Osteoblast (primary cell): ENCODE measurements at regions not wholly inside any gene's neighbourhood (a gene's known extent, or its start where the extent isn't known, plus 50 kb on each side); places are given as distances from the start of the nearest gene placed in this dataset.

Source experiments
- DNase-seq: peaks from one replicate; pipeline ENCODE4 v3.0.0; 2011; ENCODE audit warnings: low spot score, mixed read lengths; ENCODE audit not compliant: insufficient read length; ENCODE audit errors: missing footprints
- H2AFZ ChIP-seq: 2 replicates; pipeline ENCODE4 v1.6.0; 2011; ENCODE audit warnings: mild to moderate bottlenecking, low read length
- H3K27ac ChIP-seq: 2 replicates; pipeline ENCODE4 v1.5.1; 2011; ENCODE audit warnings: mild to moderate bottlenecking, low read depth, low read length, moderate library complexity
- H3K27me3 ChIP-seq: 2 replicates; pipeline ENCODE4 v1.6.0; 2012; ENCODE audit warnings: mild to moderate bottlenecking, control low read depth, inconsistent platforms, low read length, moderate library complexity; ENCODE audit not compliant: insufficient read depth
- H3K36me3 ChIP-seq: 2 replicates; pipeline ENCODE4 v1.5.1; 2011; ENCODE audit warnings: mild to moderate bottlenecking, low read length, control low read depth, moderate library complexity; ENCODE audit not compliant: insufficient read depth
- H3K4me1 ChIP-seq: 2 replicates; pipeline ENCODE4 v1.5.1; 2011; ENCODE audit warnings: mild to moderate bottlenecking, low read length, control low read depth, moderate library complexity; ENCODE audit not compliant: insufficient read depth
- H3K4me2 ChIP-seq: 2 replicates; pipeline ENCODE4 v1.6.0; 2011; ENCODE audit warnings: mild to moderate bottlenecking, low read length; ENCODE audit not compliant: insufficient read depth
- H3K4me3 ChIP-seq: fragments of 200-600 bp; sonication (generic); 3 replicates; pipeline ENCODE4 v1.5.1; 2012; ENCODE audit warnings: mild to moderate bottlenecking, low read length, inconsistent platforms; ENCODE audit not compliant: insufficient read depth
- H3K79me2 ChIP-seq: 2 replicates; pipeline ENCODE4 v1.6.0; 2012; ENCODE audit warnings: mild to moderate bottlenecking, low read length, control low read depth, inconsistent platforms; ENCODE audit not compliant: insufficient read depth
- H3K9me3 ChIP-seq: 2 replicates; pipeline ENCODE4 v1.5.1; 2011; ENCODE audit warnings: low read depth, low read length, control low read depth
- H4K20me1 ChIP-seq: 2 replicates; pipeline ENCODE4 v1.6.0; 2012; ENCODE audit warnings: mild to moderate bottlenecking, low read length, control low read depth; ENCODE audit not compliant: insufficient read depth
- TF ChIP-seq, protein P1 (sequence below): IDR thresholded peaks from 2 replicates; pipeline ENCODE4 v1.5.1; 2011; ENCODE audit warnings: mild to moderate bottlenecking, low read depth, low read length, moderate library complexity; ENCODE audit errors: extremely low read depth

DNA sequence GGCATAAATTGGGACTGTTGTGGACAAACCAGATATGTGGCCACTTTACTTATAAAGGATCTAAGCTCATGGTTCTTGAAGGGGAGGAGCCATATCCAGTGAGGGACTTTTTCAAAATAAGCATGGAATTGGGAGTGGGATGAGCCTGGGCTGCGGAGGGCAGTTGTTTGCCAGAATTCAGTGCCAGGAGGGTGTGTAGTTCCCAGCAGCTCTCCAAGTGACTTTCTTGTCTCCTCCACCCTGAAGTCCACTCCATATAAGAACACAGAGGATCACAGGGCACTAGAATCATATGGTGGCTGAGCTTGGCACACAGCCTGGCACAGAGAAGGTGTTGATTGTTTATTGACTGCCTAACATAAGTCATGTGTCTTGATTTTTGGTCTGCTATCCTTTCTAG, 121.1 kb downstream of the CAVIN4 start:
- H3K27me3 ChIP-seq = no peaks in the 10 kb centered on the region
- no peaks in the 10 kb centered on the region for H3K36me3 ChIP-seq
- H3K79me2 ChIP-seq = no peaks in the 10 kb centered on the region
- H3K27ac ChIP-seq = no peak overlapping the region
- TF ChIP-seq, protein P1, sequence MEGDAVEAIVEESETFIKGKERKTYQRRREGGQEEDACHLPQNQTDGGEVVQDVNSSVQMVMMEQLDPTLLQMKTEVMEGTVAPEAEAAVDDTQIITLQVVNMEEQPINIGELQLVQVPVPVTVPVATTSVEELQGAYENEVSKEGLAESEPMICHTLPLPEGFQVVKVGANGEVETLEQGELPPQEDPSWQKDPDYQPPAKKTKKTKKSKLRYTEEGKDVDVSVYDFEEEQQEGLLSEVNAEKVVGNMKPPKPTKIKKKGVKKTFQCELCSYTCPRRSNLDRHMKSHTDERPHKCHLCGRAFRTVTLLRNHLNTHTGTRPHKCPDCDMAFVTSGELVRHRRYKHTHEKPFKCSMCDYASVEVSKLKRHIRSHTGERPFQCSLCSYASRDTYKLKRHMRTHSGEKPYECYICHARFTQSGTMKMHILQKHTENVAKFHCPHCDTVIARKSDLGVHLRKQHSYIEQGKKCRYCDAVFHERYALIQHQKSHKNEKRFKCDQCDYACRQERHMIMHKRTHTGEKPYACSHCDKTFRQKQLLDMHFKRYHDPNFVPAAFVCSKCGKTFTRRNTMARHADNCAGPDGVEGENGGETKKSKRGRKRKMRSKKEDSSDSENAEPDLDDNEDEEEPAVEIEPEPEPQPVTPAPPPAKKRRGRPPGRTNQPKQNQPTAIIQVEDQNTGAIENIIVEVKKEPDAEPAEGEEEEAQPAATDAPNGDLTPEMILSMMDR = no peak
- H3K4me1 ChIP-seq = no peaks in the 10 kb centered on the region
- H4K20me1 ChIP-seq = no peaks in the 10 kb centered on the region
- no peaks in the 10 kb centered on the region for H3K9me3 ChIP-seq
- no peak overlapping the region for H2AFZ ChIP-seq
- H3K4me2 ChIP-seq = no peak overlapping the region
- DNase-seq = no peak
- no peak overlapping the region for H3K4me3 ChIP-seq

- no peak overlapping the region for H3K4me3 ChIP-seq
- no peak for DNase-seq
- no peak overlapping the region for H3K27ac ChIP-seq
- H3K79me2 ChIP-seq = no peaks in the 10 kb centered on the region
- no peak overlapping the region for H2AFZ ChIP-seq
- no peaks in the 10 kb centered on the region for H3K27me3 ChIP-seq
- TF ChIP-seq, protein P1 = no peak
- no peak overlapping the region for H3K4me2 ChIP-seq
- no peaks in the 10 kb centered on the region for H3K36me3 ChIP-seq
- no peaks in the 10 kb centered on the region for H4K20me1 ChIP-seq
- H3K4me1 ChIP-seq = no peaks in the 10 kb centered on the region
- no peaks in the 10 kb centered on the region for H3K9me3 ChIP-seq
Observed at GRCh38 chr9:100699668-100700067, 121.8 kb downstream of the CAVIN4 start.

DNA sequence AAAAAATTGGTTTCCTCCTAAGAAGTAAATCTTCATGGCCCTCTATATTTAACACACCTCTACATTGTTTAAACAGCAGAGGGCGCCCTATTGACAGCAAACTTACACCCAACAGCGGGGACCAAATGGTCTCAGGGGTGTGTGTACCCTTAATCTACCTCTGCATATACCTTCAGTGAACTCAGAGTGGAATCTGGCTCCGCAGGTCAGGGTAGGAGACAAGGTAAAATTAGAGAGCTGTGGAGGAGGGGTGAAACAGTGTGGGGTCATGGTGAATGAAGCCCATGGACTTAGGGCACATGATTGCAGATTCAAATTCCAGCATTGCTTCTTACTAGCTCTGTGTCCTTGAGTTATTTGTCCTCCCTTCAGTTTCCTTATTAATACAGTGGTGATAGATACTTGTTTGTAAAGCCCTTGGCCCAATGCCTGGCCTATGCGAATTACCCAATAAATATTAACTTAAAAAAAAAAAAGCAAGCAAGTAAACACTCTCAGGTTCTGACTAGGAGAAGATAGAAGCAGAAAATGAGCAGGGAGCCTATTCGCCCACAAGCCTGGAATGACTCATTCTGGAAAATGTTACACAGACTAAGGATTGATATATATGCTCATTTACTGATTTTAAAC, 122.9 kb downstream of the CAVIN4 start:
- Histone ChIP-seq H3K79me2 (no peaks in the 10 kb centered on the region), H3K4me3 (no peak overlapping the region), H4K20me1 (no peaks in the 10 kb centered on the region), H3K27ac (no peak overlapping the region), H3K9me3 (no peaks in the 10 kb centered on the region), H3K27me3 (no peaks in the 10 kb centered on the region), H3K4me2 (no peak overlapping the region), H3K36me3 (no peaks in the 10 kb centered on the region), H2AFZ (no peak overlapping the region), H3K4me1 (no peaks in the 10 kb centered on the region)
- TF ChIP-seq, protein P1 = peak; percentile 39
- no peak for DNase-seq

DNA sequence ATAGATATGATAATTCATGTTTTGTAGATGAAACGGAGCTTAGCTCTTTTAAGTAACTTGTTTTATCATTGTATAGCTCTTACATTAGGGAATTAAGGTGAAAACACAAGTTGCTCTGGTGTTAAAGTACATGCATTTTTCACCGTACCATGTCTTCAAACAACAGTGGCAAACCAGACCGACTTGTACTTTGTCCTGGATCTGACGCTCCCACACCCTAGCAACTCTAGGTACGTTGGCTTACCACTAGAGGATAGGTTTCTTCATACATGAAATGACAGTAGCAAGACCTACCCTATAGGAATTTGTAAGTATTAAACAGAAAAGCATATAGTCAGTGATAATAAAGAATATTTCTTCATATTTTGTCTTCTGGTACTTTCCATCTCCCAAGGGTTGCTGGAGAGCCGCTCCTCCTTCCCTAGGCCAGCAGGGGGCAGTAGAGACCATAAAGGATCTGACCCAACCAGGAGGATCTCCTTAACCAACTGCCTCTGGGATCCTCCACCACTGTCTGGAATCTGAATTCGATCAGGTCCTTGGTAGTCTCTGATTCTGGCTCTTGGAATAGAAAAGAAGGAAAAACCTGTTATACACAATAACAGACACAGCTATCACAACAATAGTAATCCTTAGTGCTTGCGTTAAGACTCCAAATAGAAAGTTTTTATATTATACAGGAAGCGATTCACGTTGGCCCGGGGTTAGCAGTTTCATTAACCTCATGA, 136.7 kb downstream of the CAVIN4 start:
- DNase-seq = peak; percentile 85
- TF ChIP-seq, protein P1 = peak; percentile 89
- no peak overlapping the region for H2AFZ ChIP-seq
- no peak overlapping the region for H3K27ac ChIP-seq
- peak overlapping the region; percentile 24 for H3K4me2 ChIP-seq
- no peaks in the 10 kb centered on the region for H3K79me2 ChIP-seq
- H3K36me3 ChIP-seq = no peaks in the 10 kb centered on the region
- no peaks in the 10 kb centered on the region for H4K20me1 ChIP-seq
- no peak overlapping the region for H3K4me3 ChIP-seq
- H3K4me1 ChIP-seq = no peaks in the 10 kb centered on the region
- H3K9me3 ChIP-seq = no peaks in the 10 kb centered on the region
- H3K27me3 ChIP-seq = no peaks in the 10 kb centered on the region
